ENCODE measurements at regions not wholly inside any gene's neighbourhood (a gene's known extent, or its start where the extent isn't known, plus 50 kb on each side); places are given as distances from the start of the nearest gene placed in this dataset.

- H3K79me1 ChIP-seq (ENCODE audit: low read length): no peaks in the 10 kb centered on the region
- no peak overlapping the region for H2BK12ac ChIP-seq (ENCODE audit: low read length)
- no peak overlapping the region for H2AK5ac ChIP-seq (ENCODE audit: low read length)
- H2BK5ac ChIP-seq (ENCODE audit: low read depth, low read length, poor library complexity): no peak overlapping the region
- no peak overlapping the region for H4K12ac ChIP-seq (ENCODE audit: low read depth, low read length)
- H3K79me2 ChIP-seq (ENCODE audit: control insufficient read depth, insufficient read depth, low read length, poor library complexity): no peaks in the 10 kb centered on the region
- no CpG with 5 or more reads among the region's 12 CpGs for WGBS (ENCODE audit: extremely low coverage, insufficient coverage, insufficient read length)
- no peaks in the 10 kb centered on the region for H3K27me3 ChIP-seq (ENCODE audit: insufficient read depth, low read length)
- H3K4me2 ChIP-seq (ENCODE audit: low read length): no peak overlapping the region
- no peak overlapping the region for H3K4ac ChIP-seq (ENCODE audit: low read depth, low read length)
- no peaks in the 10 kb centered on the region for H3K36me3 ChIP-seq (ENCODE audit: control insufficient read depth in 1 of 2, insufficient read depth in 2 of 2, low read length in 2 of 2)
- no peak overlapping the region for H3K23ac ChIP-seq (ENCODE audit: low read length)
- no peak overlapping the region for H3K27ac ChIP-seq (ENCODE audit: low read depth, low read length)
- H3K9me3 ChIP-seq (ENCODE audit: insufficient read depth, low read depth, low read length): no peaks in the 10 kb centered on the region
- no peak overlapping the region for H3K9ac ChIP-seq (ENCODE audit: low read length)
- H3K4me1 ChIP-seq (ENCODE audit: control insufficient read depth in 1 of 2, insufficient read depth in 2 of 2, low read length in 2 of 2): peaks cover 3 to 14% of the 10 kb centered on the region in 2 experiments
- H4K8ac ChIP-seq (ENCODE audit: low read depth, low read length): no peak overlapping the region
- no peak overlapping the region for H4K91ac ChIP-seq (ENCODE audit: low read depth, low read length)
- H2BK120ac ChIP-seq (ENCODE audit: insufficient read depth, low read length, poor library complexity): no peak overlapping the region
- no peak for DNase-seq
- no peak overlapping the region for H2AFZ ChIP-seq (ENCODE audit: insufficient read depth, low read length, poor library complexity)
- H3K18ac ChIP-seq (ENCODE audit: low read length): no peak overlapping the region
- H3K14ac ChIP-seq (ENCODE audit: low read length): no peak overlapping the region
- no peak overlapping the region for H3K4me3 ChIP-seq (ENCODE audit: low read depth, low read length)
Observed at GRCh38 chr11:112777283-112777751, 183.9 kb upstream of the NCAM1 start.

- Histone ChIP-seq H2AFZ (ENCODE audit: insufficient read depth, low read length, poor library complexity) (no peak overlapping the region), H2BK5ac (ENCODE audit: low read depth, low read length, poor library complexity) (no peak overlapping the region), H3K79me1 (ENCODE audit: low read length) (no peaks in the 10 kb centered on the region), H3K9ac (ENCODE audit: low read length) (no peak overlapping the region), H2BK120ac (ENCODE audit: insufficient read depth, low read length, poor library complexity) (no peak overlapping the region), H3K4me3 (ENCODE audit: low read depth, low read length) (no peak overlapping the region), H3K18ac (ENCODE audit: low read length) (no peak overlapping the region), H4K8ac (ENCODE audit: low read depth, low read length) (no peak overlapping the region), H4K12ac (ENCODE audit: low read depth, low read length) (no peak overlapping the region), H3K79me2 (ENCODE audit: control insufficient read depth, insufficient read depth, low read length, poor library complexity) (no peaks in the 10 kb centered on the region), H3K14ac (ENCODE audit: low read length) (no peak overlapping the region), H2AK5ac (ENCODE audit: low read length) (no peak overlapping the region), H3K9me3 (ENCODE audit: insufficient read depth, low read depth, low read length) (no peaks in the 10 kb centered on the region), H3K4ac (ENCODE audit: low read depth, low read length) (no peak overlapping the region), H3K4me2 (ENCODE audit: low read length) (no peak overlapping the region), H3K36me3 (ENCODE audit: control insufficient read depth in 1 of 2, insufficient read depth in 2 of 2, low read length in 2 of 2) (no peaks in the 10 kb centered on the region), H2BK12ac (ENCODE audit: low read length) (no peak overlapping the region), H3K27me3 (ENCODE audit: insufficient read depth, low read length) (no peaks in the 10 kb centered on the region), H4K91ac (ENCODE audit: low read depth, low read length) (no peak overlapping the region), H3K23ac (ENCODE audit: low read length) (no peak overlapping the region), H3K4me1 (ENCODE audit: control insufficient read depth in 1 of 2, insufficient read depth in 2 of 2, low read length in 2 of 2) (peaks cover 3 to 14% of the 10 kb centered on the region in 2 experiments), H3K27ac (ENCODE audit: low read depth, low read length) (no peak overlapping the region)
- WGBS (ENCODE audit: extremely low coverage, insufficient coverage, insufficient read length): no CpG with 5 or more reads among the region's 12 CpGs
- no peak for DNase-seq
Observed at GRCh38 chr11:112778091-112778876, 182.9 kb upstream of the NCAM1 start.

- no peaks in the 10 kb centered on the region for H3K79me2 ChIP-seq (ENCODE audit: control insufficient read depth, insufficient read depth, low read length, poor library complexity)
- H3K4me1 ChIP-seq (ENCODE audit: control insufficient read depth in 1 of 2, insufficient read depth in 2 of 2, low read length in 2 of 2): peaks cover 3 to 14% of the 10 kb centered on the region in 2 experiments
- H3K4me3 ChIP-seq (ENCODE audit: low read depth, low read length): no peak overlapping the region
- H2AFZ ChIP-seq (ENCODE audit: insufficient read depth, low read length, poor library complexity): no peak overlapping the region
- no peak overlapping the region for H3K4me2 ChIP-seq (ENCODE audit: low read length)
- H3K23ac ChIP-seq (ENCODE audit: low read length): no peak overlapping the region
- no peaks in the 10 kb centered on the region for H3K27me3 ChIP-seq (ENCODE audit: insufficient read depth, low read length)
- H4K8ac ChIP-seq (ENCODE audit: low read depth, low read length): no peak overlapping the region
- no peak overlapping the region for H3K18ac ChIP-seq (ENCODE audit: low read length)
- H3K36me3 ChIP-seq (ENCODE audit: control insufficient read depth in 1 of 2, insufficient read depth in 2 of 2, low read length in 2 of 2): no peaks in the 10 kb centered on the region
- DNase-seq: no peak
- no peak overlapping the region for H3K14ac ChIP-seq (ENCODE audit: low read length)
- H3K79me1 ChIP-seq (ENCODE audit: low read length): no peaks in the 10 kb centered on the region
- no peak overlapping the region for H2AK5ac ChIP-seq (ENCODE audit: low read length)
- no peak overlapping the region for H2BK5ac ChIP-seq (ENCODE audit: low read depth, low read length, poor library complexity)
- H2BK12ac ChIP-seq (ENCODE audit: low read length): no peak overlapping the region
- H3K4ac ChIP-seq (ENCODE audit: low read depth, low read length): no peak overlapping the region
- no CpG with 5 or more reads among the region's 3 CpGs for WGBS (ENCODE audit: extremely low coverage, insufficient coverage, insufficient read length)
- H3K9me3 ChIP-seq (ENCODE audit: insufficient read depth, low read depth, low read length): no peaks in the 10 kb centered on the region
- H4K12ac ChIP-seq (ENCODE audit: low read depth, low read length): no peak overlapping the region
- H2BK120ac ChIP-seq (ENCODE audit: insufficient read depth, low read length, poor library complexity): no peak overlapping the region
- H4K91ac ChIP-seq (ENCODE audit: low read depth, low read length): no peak overlapping the region
- H3K27ac ChIP-seq (ENCODE audit: low read depth, low read length): no peak overlapping the region
- no peak overlapping the region for H3K9ac ChIP-seq (ENCODE audit: low read length)
Observed at GRCh38 chr11:112778877-112779266, 182.3 kb upstream of the NCAM1 start.

- no peak overlapping the region for H3K4me2 ChIP-seq (ENCODE audit: low read length)
- no peaks in the 10 kb centered on the region for H3K79me2 ChIP-seq (ENCODE audit: control insufficient read depth, insufficient read depth, low read length, poor library complexity)
- no peak overlapping the region for H3K4me3 ChIP-seq (ENCODE audit: low read depth, low read length)
- no peaks in the 10 kb centered on the region for H3K27me3 ChIP-seq (ENCODE audit: insufficient read depth, low read length)
- no peak overlapping the region for H3K14ac ChIP-seq (ENCODE audit: low read length)
- H4K12ac ChIP-seq (ENCODE audit: low read depth, low read length): no peak overlapping the region
- H3K4ac ChIP-seq (ENCODE audit: low read depth, low read length): no peak overlapping the region
- no peak overlapping the region for H3K18ac ChIP-seq (ENCODE audit: low read length)
- WGBS (ENCODE audit: extremely low coverage, insufficient coverage, insufficient read length): no CpG with 5 or more reads among the region's 19 CpGs
- H3K9me3 ChIP-seq (ENCODE audit: insufficient read depth, low read depth, low read length): no peaks in the 10 kb centered on the region
- H3K27ac ChIP-seq (ENCODE audit: low read depth, low read length): no peak overlapping the region
- peak overlapping the region; percentile 24 for H3K9ac ChIP-seq (ENCODE audit: low read length)
- no peak overlapping the region for H3K23ac ChIP-seq (ENCODE audit: low read length)
- DNase-seq: peak; percentile 19 to 51
- H4K91ac ChIP-seq (ENCODE audit: low read depth, low read length): no peak overlapping the region
- no peaks in the 10 kb centered on the region for H3K79me1 ChIP-seq (ENCODE audit: low read length)
- no peak overlapping the region for H4K8ac ChIP-seq (ENCODE audit: low read depth, low read length)
- no peak overlapping the region for H2AFZ ChIP-seq (ENCODE audit: insufficient read depth, low read length, poor library complexity)
- peaks cover 3 to 13% of the 10 kb centered on the region in 2 experiments for H3K4me1 ChIP-seq (ENCODE audit: control insufficient read depth in 1 of 2, insufficient read depth in 2 of 2, low read length in 2 of 2)
- no peaks in the 10 kb centered on the region for H3K36me3 ChIP-seq (ENCODE audit: control insufficient read depth in 1 of 2, insufficient read depth in 2 of 2, low read length in 2 of 2)
- no peak overlapping the region for H2BK120ac ChIP-seq (ENCODE audit: insufficient read depth, low read length, poor library complexity)
- H2AK5ac ChIP-seq (ENCODE audit: low read length): no peak overlapping the region
- no peak overlapping the region for H2BK12ac ChIP-seq (ENCODE audit: low read length)
- no peak overlapping the region for H2BK5ac ChIP-seq (ENCODE audit: low read depth, low read length, poor library complexity)
Observed at GRCh38 chr11:112780351-112781087, 180.7 kb upstream of the NCAM1 start.

All from trophoblast cell (in vitro differentiated cells and primary cell).